Activated CD4-positive, alpha-beta T cell treated with anti-CD3 and anti-CD28 coated beads for 48 hours (primary cell): ENCODE measurements at regions not wholly inside any gene's neighbourhood (a gene's known extent, or its start where the extent isn't known, plus 50 kb on each side); places are given as distances from the start of the nearest gene placed in this dataset.

Experiments
- DNase-seq: peaks from one replicate; pipeline ENCODE4 v3.0.0-alpha.2; 2020

DNA sequence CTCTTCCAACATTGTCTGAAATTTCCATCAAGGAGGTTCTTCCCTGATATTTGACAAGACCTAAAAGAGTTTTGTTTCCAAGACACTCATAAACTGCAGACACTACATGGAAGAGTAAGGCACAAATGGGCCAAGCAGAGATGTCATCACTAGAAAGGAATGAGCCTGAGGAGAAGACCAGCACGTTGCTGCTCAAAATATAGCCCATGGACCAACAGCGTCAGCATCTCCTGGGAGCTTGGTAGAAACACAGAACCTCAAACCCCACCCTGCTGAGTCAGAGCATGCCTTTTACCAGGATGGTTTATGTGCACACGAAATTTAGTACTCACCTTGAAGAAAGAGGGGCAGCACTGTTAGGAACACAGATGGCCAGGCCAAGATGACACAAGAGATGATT lies 128.7 kb upstream of the MID1 start:
- no peak for DNase-seq

DNA sequence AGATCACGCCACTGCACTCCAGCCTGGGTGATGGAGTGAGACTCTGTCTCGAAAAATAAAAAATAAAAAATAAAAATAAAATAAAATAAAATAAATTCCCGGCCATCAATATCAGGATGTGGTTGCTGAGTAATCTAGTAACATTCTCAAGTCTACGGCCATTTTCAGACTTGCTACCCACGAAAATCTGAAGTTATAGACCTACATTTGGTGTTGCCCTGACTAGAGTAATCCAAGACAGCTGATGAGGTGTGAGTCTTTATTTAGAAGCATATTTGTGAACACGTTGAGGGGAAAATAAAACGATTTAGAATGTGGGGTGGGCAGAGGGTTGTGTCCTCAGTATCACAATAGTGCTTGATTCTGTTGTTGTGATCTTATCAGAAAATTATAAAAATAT lies 130.2 kb upstream of the MID1 start:
- DNase-seq = no peak

DNA sequence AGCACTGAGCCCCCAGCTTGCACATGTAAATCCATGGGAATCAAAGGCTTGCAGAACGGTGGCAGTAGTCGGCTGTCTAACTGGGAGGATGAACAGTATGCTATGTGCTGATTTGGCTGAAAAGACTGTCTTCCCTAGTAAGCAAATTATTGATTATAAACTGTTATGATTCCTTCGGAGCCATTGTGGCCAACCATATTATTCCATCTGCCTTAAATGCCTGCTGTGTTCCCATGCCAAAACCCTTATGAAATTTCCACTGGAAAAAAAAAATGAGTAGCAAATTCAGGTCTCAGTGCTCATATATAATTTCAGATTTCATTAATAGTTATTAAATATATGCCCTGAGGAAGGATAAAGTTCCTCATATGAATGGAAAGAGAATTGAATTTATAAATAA lies 132.7 kb upstream of the MID1 start:
- no peak for DNase-seq

DNA sequence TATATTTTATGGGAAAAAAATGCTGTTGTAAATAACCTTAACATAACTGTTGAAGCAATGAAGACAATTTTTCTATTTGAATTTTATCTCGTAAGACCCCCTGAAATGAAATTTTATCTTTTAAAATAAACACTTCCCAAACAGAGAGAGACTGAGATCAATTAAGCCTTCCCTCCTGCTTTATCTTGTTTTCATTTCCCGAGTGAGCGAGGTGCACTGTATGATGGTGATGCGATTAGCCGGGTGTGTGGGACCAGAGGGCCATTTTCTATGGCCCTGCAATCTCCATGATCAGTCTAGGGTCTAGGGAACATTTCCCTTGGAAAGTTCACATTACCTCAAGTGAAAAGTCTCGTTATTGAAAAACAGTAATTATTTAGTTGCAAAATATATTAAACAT lies 134.1 kb upstream of the MID1 start:
- DNase-seq = no peak

DNA sequence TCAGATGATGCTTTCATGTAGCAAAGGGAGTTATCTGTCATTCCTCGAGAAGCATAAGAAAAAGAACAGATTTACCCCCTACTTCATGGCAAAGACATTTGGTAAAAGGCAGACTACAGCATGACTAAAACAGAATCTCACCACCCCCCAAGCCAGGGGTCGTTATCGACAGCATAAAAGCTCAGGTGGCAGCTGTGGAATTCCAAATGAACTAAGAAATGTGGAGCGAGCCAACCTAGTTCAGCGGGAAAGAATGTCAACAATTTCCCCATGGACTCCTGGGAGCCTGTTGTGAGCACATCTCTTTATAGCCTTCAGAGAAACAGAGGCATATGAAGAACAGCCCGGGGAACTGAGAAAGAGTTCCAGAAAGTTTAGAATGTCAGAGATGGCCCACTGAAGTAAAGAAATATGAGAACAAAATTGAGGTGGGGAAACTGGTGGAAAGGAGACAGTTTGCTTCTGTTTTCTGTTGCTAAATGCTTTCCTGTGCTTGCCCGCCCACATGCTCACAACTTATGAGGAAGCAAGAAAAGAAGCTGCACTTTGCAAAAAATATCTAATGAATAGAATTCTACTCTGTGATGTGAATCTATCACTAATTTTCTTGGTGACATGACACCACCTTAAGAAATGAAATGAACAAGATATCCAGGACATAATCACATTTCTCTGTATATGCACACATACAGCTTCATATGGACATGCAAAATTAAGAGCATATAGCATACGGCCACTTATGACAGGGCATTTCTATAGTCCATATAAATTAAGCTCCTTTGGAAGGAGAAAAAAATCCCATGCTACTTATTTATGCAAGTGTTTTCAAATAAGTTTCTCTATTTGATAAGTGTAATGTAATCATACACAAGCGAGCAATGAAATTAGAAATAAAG lies 135.3 kb upstream of the MID1 start:
- DNase-seq = no peak

DNA sequence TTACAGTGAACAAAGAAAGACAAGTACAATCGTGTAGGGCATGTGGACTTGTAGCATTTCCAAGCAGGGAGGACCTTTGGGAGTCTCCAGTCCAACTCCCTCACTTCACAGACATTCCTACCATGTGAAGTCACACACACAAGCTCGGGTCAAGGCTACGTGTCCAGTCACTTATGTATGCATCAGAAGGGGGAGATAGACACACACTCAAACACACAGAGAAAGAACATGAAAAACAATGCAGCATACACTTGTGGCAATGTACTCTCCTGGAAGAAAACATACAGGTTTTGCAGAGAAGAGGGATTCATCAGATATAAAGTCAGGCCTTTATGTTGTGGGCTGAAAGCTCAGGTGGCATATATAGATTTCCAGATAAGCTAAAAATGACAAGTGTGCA lies 136.1 kb upstream of the MID1 start:
- DNase-seq = no peak

DNA sequence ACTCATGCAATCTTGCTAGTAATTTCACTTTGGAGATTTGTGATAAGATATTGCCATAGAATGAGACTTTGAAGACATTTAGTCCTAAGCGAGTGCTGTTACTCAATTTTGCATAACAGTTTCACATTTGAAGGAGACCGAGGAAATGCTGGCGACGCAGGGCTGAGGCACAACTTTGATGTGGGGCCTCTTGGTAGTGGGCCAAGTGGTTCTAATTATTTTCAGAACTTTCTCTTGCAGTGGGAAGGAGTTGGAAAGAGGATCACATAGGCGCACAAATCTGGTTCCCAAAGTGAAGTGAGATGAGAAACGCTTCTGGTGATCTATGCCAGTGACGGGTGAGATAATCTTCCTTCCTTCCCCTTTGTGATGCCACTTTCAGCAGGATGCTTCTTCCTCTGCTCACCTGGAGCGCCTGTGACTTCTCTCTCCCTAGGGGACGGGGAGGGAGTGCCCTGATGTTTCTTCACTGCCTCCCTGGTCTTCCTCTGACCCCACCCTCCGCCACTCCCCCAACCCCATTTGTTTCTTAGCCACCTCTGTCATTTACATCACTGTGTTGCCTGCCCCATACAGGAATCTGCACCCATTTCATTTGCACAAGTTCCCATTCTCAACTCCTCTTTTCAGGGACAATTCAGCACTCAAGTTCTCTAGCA lies 138.9 kb upstream of the MID1 start:
- no peak for DNase-seq

DNA sequence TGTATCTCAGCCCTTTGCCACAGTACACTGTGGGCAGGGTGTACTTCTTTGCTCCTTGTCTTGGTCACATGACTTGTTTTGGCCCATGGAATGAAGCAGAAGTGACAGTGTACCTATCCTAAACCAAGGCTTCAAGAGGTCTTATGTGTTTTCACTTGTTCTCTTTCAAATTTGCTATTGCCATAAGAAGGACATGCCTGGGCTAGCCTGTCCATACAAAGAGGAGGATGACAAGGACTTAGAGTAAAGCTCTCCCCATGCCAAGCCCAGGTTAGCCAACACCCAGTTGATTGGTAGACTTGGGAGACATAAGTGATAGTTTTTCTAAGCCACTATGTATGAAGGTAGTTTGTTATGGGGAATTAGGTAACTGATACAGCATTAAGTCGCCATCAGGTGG lies 141.1 kb upstream of the MID1 start:
- no peak for DNase-seq

DNA sequence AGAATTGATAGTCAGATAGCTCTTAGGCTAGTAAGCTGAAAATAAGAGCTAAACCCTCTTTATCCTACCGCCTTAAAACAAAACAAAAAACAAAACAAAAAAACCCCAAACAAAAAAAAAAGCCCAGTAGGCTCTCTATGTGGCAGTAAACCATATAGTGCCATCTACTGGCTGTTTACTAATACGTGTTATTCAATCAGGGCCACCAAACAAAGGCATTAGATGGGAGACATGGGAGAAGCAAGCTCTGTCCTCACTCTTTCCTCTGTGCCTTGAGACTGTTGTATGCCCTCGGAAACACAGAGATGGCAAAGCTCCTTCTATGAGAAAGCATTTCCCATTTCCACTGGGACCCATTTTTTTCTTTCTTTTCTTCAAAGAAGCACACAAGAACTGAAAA lies 148.8 kb upstream of the MID1 start:
- DNase-seq = no peak

DNA sequence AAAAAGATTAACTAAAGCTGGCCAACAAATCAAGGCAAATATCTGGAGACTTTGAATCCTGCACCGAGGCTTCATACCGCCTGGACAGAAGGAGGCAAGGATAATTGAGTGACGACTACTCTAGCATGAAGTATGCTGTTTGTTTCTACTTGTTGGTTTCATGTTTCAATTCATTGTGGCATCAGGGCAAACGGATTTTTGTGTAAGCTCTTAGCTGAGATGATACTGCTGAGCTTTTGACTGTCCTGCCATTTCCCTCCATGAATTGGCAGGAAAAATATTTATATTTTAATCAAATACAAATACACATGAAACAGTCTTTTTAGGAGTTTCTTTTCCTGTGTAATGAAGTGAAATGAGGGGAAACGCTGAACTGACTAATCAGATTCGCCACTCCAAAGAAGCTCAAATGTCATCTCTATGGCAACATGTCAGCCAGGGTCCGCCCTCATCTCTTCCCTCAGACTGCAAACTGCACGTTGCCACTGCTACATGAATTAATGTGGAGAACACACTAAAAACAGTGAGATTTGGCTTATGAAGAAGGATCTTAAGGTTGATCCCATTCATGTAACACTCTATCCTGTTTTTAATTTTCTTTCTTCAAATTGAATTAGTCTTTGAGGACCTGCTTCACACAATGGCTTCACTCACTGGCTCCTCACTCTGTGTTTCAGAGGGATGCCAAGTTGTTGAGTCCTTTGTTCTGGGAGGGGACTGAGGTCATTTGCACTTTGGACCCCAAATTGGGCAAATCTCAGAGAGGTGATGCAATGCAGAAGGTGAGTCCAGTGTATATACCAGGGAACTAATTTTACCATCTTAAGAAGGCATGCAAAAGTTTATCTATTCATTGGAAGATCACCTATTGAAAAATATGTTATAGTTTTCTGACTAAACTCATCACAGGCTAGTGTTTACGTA lies 149.6 kb upstream of the MID1 start:
- DNase-seq = no peak

DNA sequence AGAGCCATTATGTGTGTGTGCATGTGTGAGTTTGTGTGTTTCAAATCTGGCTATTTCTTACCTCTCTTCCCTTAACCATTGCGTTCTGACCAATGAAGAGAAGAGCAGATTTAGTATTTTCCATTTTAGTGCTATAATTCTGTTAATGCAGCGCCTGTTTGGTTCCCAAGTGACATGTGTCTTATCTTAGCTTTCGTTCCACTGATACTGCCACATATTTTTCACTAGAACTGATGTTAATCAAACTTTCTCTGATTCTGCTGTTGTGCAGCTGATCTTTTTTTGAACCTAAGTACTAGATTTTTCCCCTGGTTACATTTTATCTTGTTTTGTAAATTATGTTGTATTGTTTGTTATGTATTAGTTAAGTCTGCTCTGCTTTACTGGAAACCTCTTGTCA lies 152.9 kb upstream of the MID1 start:
- no peak for DNase-seq

DNA sequence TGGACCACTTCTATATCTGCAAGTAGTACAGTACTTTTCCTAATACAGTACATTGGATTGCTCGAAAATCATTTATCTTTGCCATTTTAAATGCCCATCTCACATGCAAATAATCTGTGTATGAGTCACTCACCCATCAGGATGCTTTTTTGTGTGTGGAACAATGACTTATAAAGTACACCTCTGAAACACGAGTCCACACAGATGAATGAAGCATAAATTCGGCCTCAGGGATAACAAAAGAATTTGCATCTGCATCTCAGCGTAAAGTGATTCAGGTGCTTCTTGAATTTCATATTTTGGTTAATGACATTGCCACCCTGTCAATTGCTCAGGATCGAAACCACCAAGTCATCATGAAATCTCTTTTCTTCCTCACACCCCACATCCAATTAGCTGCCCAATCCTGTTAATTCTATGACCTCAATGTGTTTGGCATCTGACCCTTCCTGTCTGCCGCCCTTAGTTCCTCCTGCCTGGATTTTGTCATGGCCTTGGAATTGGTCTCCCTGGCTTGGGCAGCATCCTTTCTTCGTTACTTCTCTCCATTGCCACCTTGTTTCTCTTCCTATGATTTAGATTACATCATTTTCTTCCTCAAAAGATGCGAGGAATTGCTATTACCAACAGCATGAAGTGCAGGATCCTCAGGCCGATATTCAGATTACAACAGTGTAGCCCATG lies 161.6 kb upstream of the MID1 start:
- DNase-seq = no peak

DNA sequence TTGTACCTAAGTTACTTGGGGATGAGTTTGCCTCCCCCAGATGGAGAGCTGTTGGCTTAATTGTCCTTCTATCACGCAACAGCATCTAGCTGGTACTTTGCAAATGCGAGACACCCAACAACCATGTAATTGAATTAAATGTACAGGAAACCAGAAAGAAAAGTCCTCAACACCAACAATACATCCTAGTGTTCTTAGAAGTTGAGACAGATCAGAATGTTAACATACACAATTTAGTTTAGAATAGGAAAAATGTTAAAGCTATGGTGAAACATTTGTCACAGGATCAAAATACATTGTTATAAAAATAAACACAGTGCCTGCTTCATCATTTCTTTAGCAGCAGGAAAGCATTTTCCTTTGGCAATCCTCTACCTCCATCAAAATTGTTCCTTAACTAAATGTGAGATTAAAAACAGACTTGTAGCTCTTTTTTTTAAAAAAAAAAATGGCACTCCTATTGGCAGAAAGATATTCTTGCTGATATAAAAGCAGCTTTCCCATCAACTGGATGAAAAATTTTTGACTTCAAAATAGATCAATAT lies 163.1 kb upstream of the MID1 start:
- DNase-seq = no peak

DNA sequence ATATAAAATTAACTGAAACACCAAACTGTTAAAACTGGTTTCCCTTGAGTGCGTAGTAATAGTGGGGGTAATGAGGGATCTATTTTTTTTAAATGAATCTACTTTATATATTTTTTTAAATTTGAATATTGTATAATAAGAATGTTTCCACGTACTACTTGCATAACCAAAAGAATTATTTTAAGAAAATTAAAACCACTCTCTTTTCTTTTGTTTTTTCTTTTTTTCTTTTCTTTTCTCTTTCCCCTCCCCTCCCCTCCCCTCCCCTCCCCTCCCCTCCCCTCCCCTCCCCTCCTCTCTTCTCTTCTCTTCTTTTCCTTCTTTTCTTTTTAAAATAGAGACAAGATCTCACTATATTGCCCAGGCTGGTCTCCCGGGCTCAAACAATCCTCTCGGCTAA lies 166.9 kb upstream of the MID1 start:
- no peak for DNase-seq

DNA sequence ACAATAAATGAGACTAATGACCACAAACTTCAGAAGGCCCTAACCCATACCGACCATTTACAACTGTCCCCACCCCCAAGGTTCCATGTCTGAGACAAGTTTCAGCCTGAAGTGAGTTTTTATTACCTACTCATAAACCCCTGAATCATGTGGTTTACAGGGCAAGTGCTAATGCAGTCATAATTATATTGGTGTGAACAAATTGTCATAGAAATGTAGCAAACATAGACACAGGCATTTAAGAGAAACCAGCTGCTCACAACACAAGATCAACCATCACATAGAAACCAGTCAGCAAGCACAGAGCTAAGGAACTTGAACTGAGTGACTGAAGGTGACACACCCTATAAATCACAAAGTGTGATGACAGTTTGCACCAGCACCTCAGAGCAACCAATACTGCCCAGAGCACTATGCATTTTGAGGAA lies 173.8 kb upstream of the MID1 start:
- DNase-seq = no peak

DNA sequence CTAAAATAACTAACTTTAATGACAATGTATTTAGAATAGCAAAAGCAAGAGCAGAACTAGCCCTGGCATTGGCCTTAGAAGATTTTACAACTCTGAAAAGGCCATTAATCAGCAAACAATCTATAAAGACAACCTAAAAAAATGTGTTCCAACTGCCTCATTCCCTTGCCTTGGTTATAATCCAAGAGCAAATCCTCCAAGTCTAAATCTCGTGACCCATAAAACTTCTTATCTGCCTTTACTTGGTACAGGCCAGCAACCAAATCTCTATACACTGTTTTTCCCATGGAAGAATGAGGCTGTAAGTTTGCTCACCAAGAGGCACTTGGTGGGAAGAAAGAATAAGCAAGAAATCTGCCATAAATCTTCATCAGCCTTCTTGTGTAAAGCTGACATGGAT lies 175.3 kb upstream of the MID1 start:
- DNase-seq = no peak

DNA sequence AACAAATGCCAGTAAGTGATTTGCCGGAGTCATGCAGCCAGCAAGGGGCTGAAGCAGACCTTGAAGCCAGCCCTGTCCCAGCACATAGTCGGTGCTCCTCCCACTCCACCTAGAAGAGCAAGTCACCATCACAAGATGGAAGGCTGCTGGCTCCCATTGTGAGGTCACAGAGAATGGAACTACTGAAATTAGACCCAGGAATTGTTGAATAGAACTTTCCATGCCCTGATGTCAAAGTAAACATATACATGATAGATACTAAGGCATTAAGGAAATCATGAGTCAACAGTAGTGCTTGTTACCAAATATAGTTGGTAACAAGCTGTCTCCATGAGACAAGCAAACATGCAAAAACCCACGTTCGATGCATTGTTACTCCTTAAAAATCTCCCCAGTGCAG lies 177.1 kb upstream of the MID1 start:
- DNase-seq = no peak

DNA sequence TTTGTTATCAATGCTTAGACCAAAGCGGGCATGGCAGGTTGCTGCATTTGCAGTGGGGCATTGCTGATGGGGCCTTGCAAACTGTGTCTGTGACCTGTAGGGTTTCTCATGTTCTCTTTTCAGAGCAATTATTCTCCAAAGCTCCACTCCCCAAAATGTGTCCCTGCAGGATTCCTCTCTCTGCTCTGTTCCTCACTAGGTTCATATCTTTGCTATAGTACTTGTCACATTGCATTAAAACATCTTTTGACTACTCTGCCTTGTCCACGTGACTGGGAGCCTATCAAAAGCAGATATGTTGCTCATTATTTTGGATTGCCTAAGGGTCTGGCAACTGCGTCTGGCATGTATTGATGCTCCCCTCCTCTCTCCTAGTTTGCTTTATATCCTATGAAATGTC lies 177.7 kb upstream of the MID1 start:
- DNase-seq = no peak

DNA sequence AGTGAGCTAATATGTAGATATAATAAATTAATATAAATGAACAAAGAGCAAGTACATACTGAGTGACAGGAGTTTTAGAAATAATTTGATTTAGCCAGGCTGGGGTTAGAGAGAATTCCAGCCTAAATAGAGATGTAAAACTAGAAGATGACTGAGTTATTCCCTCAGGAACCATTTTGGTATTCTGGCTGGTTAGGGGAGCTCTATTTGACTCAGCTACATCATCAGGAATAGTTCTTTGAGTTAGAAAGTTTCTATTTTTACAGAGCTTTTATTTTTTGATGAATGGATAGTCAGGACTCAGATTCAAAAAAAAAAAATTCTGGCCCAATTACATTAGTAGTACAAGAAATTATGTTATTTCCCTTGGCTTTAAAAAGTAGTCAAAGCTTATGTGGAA lies 180.4 kb upstream of the MID1 start:
- no peak for DNase-seq

DNA sequence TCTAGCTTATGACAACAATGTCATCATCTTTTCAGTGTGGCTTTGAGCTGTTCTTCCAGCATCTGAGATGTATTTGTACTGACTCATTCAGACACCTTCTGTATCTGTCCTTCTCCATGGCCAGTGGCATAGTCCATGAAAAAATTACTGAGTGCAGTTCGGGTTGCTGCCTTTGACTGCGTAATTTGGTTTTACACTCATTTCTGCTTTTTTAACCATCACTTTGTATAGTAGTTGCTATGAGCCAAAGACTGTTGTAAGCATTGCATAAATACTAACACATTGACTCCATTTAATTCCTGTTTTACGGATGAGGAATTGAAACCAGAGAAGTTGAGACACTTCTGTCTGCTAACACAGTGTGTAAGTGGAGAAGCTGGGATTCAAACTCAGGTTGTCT lies 190.7 kb upstream of the MID1 start:
- no peak for DNase-seq

DNA sequence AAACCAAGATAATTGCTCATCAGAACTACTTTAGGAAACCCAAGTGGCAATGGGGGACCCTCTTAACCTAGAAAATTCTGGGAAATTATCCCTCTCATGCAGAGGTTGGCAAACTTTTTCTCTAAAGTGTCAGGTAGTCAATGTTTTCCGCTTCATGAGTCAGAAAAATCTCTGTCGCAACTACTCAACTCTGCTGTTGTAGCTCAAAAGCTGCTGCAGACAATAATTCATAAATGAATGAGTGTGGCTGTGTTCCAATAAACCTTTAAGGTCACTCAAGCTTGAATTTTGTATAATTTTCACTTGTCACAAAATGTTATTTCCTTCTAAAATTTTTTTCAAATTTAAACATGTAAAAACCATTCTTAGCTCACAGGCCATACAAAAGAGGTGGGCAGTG lies 193.4 kb upstream of the MID1 start:
- no peak for DNase-seq

DNA sequence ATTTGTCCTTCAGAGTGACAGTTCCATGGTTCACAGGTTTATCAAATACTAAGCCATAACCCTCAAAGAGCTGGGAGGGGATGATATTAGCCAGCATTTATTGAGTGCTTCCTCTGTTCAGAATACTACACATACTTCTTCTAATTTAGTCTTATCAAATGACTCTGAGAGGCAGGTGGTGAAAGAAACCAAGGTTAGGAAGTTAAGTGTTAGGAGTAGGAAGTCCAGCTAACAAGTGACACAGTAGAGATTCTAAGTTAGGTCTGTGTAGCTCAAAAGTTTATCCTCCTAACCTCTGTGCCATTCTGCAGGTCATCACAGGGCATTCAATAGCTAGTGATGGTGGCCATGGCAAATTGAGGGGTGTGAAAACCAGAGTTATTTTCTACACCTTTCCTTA lies 198.3 kb upstream of the MID1 start:
- DNase-seq = no peak

DNA sequence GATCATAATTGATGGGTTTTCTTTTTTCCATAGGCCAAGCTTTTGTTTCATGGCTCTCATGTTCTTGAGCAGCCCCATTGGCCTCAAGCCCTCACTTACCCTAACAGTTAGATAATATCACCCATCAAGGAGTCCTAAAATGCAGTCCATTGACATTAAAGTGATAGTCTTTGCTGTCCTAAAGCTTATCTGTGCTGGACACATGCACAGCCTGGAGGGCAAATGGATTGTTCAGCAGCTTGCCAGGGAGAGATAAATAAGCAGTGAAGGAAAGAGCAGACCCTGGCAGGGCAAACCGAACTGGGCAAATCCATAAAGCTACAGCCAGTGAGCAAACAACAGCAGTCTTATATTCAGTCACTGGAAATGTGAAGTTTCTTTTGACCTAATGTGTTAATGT lies 199.6 kb upstream of the MID1 start:
- no peak for DNase-seq
